NCI-H2196 (cell line): ENCODE measurements at regions not wholly inside any gene's neighbourhood (a gene's known extent, or its start where the extent isn't known, plus 50 kb on each side); places are given as distances from the start of the nearest gene placed in this dataset.
A peak's percentile ranks its signal among the peaks of the same experiment; 100 is the strongest.

Source experiments
- DNase-seq: peaks from one replicate; lab custom pipeline; 2025; ENCODE audit not compliant: unreplicated experiment; lab: John Stamatoyannopoulos, UW

- DNase-seq, result no peak
Observed at GRCh38 chr13:107361666-107362065, 793.7 kb upstream of the ARGLU1 start.

GRCh38 chr13:107360010-107360409 is 792.1 kb upstream of the ARGLU1 start:
- no peak for DNase-seq

GRCh38 chr13:107358866-107359265 is 790.9 kb upstream of the ARGLU1 start:
- no peak for DNase-seq

- DNase-seq, result no peak
Observed at GRCh38 chr13:107351305-107351704, 783.4 kb upstream of the ARGLU1 start.

GRCh38 chr13:107348925-107349324 is 781.0 kb upstream of the ARGLU1 start:
- DNase-seq, result no peak

GRCh38 chr13:107348471-107348870 is 780.5 kb upstream of the ARGLU1 start:
- no peak for DNase-seq

DNA sequence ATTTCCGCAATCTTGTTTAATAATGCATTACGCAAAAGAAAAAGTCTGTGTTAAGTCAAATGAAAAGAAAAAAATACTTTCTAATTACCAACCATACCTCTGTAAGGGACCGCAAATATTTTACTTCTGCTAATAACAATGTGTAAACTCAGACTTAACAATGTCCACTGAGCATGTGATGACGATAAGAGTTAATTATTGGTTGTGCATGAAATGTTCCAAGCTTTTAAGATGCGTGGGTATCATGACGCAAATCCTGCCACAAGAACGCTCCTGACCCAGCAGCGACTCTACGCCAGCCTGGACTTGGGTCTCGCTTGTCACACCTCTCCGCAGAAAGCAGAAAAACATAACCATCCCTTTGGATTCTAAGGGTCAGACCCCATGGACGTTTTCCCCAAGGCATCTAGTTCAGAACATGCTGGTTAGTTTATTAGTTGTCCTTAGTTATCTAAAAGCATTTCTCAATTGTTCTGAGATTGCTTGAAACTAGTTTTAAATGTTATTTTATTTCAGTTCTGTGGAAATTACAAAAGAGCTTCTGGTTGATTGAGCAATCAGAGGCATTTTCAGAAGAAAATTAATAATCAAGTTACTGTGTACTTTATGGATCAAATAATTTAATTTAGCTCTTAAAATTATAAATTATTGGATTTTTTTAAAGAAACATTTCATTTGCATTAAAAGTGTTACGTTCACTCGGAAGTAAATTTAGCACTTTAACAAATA is 779.9 kb upstream of the ARGLU1 start:
- no peak for DNase-seq

- DNase-seq, result no peak
Observed at GRCh38 chr13:107342747-107343146, 774.8 kb upstream of the ARGLU1 start.

GRCh38 chr13:107339209-107339608 is 771.3 kb upstream of the ARGLU1 start:
- no peak for DNase-seq

DNA sequence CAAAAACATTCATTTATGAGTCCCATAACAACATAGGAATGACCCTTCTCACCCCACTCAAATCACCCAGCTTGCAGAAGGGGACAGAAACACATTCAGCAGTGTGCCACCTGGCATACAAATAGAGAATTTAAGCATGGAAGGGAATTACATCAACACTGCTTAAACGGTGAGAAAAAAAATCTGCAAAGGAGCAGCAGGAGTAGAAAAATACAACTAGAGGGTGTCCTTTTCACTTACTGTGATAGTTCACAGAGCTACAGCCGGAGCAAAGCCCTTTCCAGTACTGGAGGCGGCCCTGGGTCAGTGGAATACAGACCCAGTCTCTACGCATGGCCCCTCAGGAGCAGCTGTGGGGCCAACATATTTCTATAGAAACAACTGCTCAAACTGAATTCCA is 764.3 kb upstream of the ARGLU1 start:
- no peak for DNase-seq

DNA sequence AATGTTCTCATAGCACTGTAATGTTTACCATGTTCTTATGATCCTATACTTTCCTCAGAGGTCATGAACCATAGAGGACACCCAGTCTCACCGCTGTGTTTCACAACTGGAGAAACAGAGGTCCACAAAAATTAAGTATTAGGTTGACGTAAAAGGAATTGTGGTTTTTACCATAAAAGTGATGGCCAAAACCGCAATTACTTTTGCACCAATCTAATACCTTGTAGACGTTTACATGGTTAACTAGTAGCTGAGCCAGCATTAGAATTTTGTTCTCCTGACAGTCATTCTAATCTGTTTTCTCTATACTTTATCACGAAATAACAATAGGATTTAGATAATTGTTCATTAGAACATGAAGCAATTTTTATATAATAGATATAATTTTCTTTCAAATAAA is 763.4 kb upstream of the ARGLU1 start:
- DNase-seq, result no peak

DNA sequence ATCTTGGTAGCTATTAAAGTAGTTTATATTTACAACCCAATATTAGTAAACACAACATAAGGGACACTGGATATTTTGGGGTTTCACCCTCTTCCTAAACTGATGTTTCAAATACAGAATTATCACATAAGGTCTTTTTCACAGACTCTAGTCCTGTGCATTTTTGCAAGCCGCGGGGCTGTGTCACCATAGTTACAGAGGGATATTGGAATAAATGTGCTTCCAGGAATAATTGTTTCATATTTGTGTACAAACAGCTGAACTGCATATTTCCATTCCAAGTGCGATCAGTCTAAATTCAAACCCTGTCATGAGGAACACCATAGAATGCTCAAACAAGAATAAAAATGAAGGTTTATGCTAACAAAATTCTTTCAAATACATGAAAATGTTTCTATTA is 762.5 kb upstream of the ARGLU1 start:
- no peak for DNase-seq

DNA sequence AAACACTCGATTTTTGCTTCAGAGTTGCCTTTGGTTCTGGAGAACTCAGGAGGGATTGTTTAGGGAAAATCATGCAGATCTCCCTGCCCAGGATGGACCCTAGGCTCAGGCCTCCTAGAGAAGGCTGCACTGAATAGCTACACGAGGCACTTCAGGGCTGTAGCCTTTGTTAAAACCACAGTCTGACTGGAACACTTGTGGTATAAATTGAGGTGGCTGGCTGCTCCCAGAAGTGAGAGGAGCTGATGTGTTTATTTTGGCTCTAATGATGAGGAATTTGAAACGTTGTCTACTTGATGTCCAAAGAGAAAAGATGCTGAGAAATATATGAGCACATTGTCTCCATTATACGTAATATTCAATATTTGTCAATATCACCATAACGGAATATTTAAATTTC is 762.1 kb upstream of the ARGLU1 start:
- peak; percentile 21 for DNase-seq

DNA sequence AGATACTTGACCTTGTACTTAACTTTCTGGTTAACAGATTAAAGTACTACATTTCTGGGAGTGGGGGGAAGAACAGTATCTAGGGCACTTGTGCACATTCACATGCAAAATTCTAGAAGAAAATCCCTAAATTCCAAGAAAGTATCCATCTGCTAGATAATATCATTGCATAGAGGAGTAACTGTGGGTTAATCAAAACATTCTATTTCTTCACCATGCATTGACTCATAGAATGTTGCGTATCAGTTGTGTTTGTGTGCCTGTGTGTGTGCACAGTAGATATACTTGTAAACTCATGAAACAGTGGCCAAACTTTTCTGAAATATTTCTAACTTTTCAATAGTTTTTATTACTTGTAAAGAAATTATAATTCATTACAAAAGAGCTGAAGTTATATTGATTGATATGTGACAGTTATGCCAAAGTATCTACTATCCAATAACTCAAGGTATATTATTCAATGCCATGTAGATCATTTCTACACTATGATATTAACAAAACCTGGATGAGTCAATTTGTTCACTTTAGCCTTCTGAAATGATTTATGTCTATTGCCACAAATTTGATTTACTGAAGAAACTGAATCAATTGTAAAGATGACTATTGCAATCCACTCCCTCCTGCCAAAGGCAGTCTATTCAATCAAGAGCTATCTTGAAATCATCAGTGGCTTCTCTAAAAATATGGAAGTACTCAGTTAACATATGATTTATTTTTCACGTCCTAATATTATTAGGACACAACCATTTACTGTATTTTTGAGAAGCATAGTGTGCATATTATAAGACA is 756.7 kb upstream of the ARGLU1 start:
- DNase-seq, result no peak

- DNase-seq, result no peak
Observed at GRCh38 chr13:107322228-107322627, 754.3 kb upstream of the ARGLU1 start.

DNA sequence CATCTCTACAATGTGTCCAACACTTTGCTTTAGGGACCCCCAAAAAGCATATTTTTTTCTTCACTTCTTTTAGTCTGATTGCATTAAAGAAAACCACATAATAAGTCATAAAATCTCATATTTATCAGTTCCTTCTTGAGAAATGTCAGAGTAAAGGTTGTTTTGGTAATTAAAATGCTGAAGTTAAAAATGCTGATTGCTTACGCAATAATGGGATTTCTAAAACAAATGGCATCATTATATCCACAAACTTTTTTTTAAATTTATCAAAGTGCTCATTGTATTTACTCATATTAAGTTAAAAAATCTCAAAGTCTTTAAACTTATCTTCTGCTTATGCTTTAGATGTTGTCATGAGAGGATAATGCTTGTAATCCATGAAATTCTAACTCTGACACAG is 737.2 kb upstream of the ARGLU1 start:
- DNase-seq, result no peak

DNA sequence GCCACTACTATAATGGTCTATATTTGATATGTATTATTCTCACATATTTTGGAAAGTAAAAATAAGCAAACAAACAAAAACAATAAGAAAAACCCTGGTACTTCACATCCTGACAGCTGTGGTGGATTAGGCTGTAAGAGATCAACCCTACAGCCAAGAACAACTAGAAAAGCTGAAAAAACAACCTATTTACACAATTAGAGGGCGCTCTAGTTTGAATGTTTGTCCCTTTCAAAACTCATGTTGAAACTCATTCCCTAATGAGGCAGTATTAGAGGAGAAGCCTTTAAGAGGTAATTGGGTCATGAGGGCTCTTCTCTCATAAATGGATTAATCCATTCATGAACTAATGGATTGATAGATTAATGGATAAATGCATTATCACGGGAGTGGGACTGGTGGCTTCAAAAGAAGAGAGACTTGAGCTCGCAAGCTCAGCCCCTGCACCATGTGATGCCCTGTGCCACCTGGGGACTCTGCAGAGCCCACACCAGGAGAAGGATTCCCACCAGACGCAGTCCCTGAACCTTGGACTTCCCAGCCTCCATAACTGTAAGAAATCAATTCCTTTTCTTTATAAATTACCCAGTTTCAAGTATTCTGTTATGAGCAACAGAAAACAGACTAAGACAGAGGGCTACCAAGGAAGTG is 733.9 kb upstream of the ARGLU1 start:
- DNase-seq, result no peak

DNA sequence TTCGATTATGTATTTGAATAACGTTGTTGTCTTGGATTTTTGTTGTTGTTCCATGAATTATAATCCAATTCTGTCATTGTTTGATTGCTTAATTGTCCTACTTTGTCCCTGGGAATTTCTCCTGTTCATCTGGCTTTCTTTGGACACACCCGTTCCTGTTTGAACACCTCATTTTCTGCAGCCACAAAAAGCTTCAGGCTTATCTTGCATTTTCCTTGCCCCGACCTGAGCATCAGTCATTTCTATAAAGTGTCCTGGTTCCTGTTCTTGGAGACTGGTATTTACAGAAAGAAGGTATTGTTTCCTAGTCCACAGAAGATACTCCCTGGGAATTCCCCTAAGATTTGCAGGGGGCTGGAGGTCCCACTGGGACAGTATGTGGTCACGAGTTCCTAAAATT is 731.8 kb upstream of the ARGLU1 start:
- DNase-seq, result no peak

DNA sequence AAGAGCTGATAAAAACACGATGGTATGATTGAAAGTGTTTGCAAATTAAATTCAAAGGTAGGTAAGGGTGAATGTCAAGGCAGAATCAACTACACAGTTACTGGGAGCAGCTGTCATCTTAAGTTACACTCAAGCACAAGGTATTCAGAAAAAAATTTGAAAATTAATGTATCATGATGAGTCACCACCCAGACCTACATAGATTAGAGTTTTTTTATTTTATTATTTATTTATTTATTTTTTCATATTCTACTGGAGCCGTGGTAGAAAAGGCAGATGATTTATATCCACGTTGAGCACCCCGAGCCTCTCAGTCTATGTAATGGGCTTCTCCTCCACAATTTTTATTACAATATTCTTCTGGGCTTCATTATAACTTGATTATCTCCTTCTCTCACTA is 728.9 kb upstream of the ARGLU1 start:
- DNase-seq, result no peak

- no peak for DNase-seq
Observed at GRCh38 chr13:107295416-107296140, 727.6 kb upstream of the ARGLU1 start.

GRCh38 chr13:107293924-107294323 is 726.0 kb upstream of the ARGLU1 start:
- no peak for DNase-seq
